NB4 (cell line): ENCODE measurements at regions not wholly inside any gene's neighbourhood (a gene's known extent, or its start where the extent isn't known, plus 50 kb on each side); places are given as distances from the start of the nearest gene placed in this dataset.

Experiments used
- CTCF ChIP-seq: IDR thresholded peaks from one replicate; pipeline ENCODE4 v1.5.1; 2012; ENCODE audit warnings: low read depth, low read length
- MAX ChIP-seq: IDR thresholded peaks from 2 replicates; pipeline ENCODE4 v1.6.1; 2011; ENCODE audit warnings: low read depth, low read length

DNA sequence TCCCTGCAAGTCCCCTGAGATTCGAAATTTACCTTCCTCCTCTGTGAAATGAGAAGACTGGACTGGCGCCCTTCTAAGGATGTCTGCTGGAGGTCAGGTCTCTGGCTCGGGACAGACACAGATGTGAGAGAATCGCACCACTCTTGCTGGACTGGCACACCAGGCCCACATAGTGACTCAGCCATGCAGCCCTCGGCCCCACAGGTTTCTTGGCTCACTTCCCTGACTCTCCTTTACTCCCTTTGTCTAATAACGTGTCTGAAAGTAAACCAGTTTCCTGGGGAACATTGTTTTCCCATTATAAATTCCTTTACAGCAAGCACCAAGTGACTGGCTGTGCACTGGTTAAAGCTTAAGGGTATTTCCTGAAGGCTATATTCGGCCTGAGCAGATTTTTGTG lies 106.7 kb upstream of the PLEKHG1 start:
- no peak for TF ChIP-seq CTCF
- no peak for TF ChIP-seq MAX
